ENCODE measurements at regions not wholly inside any gene's neighbourhood (a gene's known extent, or its start where the extent isn't known, plus 50 kb on each side); places are given as distances from the start of the nearest gene placed in this dataset.

DNA sequence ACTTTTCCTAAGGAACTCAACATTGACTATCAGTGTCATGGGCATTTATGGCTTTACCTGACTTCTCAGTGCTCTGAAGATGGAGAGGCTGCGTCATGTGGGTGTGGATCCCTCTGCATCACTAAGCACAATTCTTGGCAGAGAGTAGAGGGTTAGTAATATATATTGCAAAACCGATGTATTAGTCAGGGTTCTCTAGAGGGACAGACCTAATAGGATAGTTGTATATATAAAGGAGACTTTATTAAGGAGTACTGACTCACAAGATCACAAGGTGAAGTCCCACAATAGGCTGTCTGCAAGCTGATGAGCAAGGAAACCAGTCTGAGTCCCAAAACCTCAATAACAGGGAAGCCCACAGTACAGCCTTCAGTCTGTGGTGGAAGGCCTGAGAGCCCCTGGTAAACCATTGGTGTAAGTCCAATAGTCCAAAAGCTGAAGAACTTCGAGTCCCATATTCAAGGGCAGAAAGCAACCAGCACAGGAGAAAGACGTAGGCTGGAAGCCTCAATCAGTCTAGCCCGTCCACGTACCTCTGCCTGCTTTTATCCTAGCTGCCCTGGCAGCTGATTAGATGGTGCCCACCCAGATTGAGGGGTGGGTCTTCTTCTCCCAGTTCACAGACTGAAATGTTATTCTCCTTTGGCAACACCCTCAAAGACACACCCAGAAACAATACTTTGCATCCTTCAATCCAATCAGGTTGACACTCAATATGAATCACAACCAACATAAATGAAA, 159.7 kb upstream of the NRIP1 start:
- no peak for ATAC-seq
- H3K27ac Mint-ChIP-seq, result no peak overlapping the region
- no peaks in the 10 kb centered on the region for H3K9me3 Mint-ChIP-seq
- no peak overlapping the region for H3K4me3 Mint-ChIP-seq
- peaks cover 24% of the 10 kb centered on the region for H3K4me1 Mint-ChIP-seq
- peaks cover 14% of the 10 kb centered on the region for H3K27me3 Mint-ChIP-seq
- no peaks in the 10 kb centered on the region for H3K36me3 Mint-ChIP-seq

DNA sequence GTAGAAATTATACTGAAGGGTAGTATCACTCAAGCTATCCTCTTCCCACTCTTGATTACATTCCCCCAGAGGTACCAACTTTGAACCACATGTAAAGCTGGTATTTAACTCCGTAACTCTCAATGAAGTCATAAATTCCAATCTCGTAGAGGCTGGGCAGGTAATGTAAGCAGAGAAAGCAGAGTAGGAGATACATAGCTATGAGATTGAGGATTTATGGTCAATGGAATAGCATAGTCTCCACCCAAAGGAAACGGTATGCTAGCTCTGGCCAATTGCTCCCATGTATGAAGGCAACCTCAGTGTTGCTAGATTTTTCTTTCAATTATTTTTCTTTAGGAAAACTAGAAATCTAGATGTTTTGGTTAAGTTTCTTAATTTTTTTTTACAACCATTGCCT, 163.1 kb upstream of the NRIP1 start:
- H3K9me3 Mint-ChIP-seq, result no peaks in the 10 kb centered on the region
- H3K27me3 Mint-ChIP-seq, result peaks cover 14% of the 10 kb centered on the region
- no peak for ATAC-seq
- no peaks in the 10 kb centered on the region for H3K36me3 Mint-ChIP-seq
- H3K4me1 Mint-ChIP-seq, result no peaks in the 10 kb centered on the region
- no peak overlapping the region for H3K27ac Mint-ChIP-seq
- H3K4me3 Mint-ChIP-seq, result no peak overlapping the region

DNA sequence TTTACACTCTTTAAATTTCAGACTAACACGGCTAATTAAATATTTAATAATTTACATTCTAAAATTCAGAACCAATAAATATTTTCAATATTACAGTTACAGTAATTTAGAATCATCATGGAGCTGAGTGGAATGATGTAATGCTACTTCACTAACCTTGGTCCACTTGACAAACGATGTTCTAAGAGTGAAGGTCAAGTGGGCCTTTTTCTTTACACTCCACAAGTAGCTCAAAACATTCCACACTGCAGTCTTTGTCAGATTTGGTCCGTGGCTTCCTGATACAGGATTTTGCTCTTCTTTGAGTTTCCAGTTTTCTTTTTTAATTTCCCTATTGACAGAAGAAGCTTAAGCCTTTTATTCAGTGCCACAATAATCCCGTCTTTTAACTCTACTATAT, 164.6 kb upstream of the NRIP1 start:
- no peak overlapping the region for H3K4me3 Mint-ChIP-seq

DNA sequence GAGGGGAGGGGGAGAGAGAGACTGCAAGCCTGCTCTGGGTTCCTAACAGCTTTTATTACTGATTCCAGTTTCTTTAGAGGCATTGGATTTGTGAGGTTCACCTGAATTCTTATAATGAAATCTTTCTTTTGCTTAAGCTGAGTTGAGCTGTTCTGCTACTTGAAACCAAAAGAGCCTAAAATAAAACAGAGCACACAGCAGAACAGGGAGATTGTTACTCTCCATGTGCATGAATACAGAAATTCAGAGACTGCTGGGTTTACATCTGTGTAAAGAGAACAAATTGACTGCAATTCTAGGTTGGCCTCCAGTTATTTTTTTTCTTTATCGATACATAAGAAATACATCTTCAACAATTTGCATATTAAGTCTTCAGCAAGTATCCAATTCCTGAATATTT, 168.8 kb upstream of the NRIP1 start:
- Mint-ChIP-seq H3K4me3 (no peak overlapping the region), H3K36me3 (no peaks in the 10 kb centered on the region), H3K4me1 (no peaks in the 10 kb centered on the region), H3K9me3 (peaks cover 3% of the 10 kb centered on the region), H3K27ac (no peak overlapping the region), H3K27me3 (no peaks in the 10 kb centered on the region)
- no peak for ATAC-seq

More for the DNA sequence above, 164.6 kb upstream of the NRIP1 start:
- H3K9me3 Mint-ChIP-seq, result peaks cover 3% of the 10 kb centered on the region
- no peak overlapping the region for H3K27ac Mint-ChIP-seq
- peaks cover 7% of the 10 kb centered on the region for H3K27me3 Mint-ChIP-seq
- ATAC-seq, result no peak
- no peaks in the 10 kb centered on the region for H3K4me1 Mint-ChIP-seq
- no peaks in the 10 kb centered on the region for H3K36me3 Mint-ChIP-seq

DNA sequence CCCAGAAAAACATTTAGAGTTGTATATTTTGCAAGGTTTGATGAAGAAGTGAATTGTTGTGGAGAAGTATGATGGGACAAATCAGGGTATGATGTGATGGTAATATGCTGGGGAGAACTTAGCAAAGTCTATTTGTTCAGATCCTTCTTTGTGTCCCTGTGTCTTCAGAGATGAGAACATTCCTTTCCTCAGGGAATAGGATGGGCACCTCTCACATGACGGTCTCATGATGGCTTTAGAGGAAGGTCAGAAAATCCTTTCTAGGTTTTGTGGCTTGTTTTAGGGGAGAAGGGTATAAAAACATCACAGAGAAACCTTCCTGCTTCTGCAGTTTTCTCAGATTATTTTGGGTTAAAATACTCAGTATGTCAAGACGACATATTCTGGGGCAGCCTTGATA, 171.3 kb upstream of the NRIP1 start:
- Mint-ChIP-seq H3K27me3 (no peaks in the 10 kb centered on the region), H3K9me3 (peaks cover 3% of the 10 kb centered on the region), H3K27ac (no peak overlapping the region), H3K36me3 (no peaks in the 10 kb centered on the region), H3K4me1 (no peaks in the 10 kb centered on the region), H3K4me3 (no peak overlapping the region)
- no peak for ATAC-seq

DNA sequence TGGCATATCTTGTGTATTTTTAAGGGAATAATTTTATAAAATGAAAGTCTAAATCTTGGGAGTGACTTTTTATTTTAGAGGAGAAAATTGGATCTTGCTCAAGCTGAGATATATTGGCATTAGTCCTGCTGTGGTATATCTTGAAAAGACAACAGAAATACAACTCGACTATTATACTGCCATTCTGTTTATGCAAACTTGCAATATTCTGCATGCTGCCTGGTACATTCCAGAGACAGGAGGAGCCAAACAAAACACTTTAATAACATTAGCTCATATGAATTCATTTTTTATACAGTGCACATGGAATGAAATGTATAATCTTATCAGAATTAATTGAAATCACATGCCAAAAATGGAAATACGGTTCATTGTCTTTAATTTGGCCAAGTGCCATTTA, 176.0 kb upstream of the NRIP1 start:
- no peak for ATAC-seq
- H3K9me3 Mint-ChIP-seq, result no peaks in the 10 kb centered on the region
- no peak overlapping the region for H3K27ac Mint-ChIP-seq
- no peaks in the 10 kb centered on the region for H3K36me3 Mint-ChIP-seq
- no peaks in the 10 kb centered on the region for H3K27me3 Mint-ChIP-seq
- H3K4me3 Mint-ChIP-seq, result no peak overlapping the region
- H3K4me1 Mint-ChIP-seq, result no peaks in the 10 kb centered on the region

DNA sequence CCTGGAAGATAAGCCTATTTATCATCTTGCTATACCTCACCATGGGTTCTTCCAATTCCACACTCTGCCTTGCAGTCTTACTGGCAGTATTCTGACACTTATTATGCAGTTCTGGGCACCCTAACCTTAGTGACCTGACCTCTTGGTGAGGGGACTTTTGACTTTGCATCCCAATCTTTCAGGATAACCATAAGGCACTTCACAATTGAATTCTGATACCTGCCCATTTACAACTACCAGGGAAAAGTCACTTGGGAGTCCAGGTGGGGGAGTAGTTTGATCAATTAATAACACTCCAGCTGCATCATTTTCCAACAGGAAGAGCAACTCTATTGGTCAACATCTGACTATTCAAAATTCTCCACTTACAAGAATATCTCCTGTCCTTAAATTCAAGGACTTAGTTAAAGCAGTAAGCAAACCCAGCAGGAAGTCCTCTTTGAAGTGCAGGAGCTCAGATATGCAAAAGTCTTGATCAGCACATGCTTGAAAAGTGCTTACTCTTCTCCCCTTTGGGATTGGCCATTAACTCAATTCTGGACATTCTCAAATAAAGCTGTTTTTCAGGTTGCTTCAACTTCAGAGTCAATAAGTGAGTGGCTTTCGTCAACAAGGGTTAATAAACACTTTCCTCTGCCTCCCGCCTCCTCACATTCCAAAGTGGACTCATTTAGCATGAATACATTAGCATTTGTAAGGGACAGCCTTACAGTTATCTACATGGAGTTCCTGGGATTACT, 177.4 kb upstream of the NRIP1 start:
- H3K27ac Mint-ChIP-seq, result no peak overlapping the region
- ATAC-seq, result no peak
- H3K36me3 Mint-ChIP-seq, result no peaks in the 10 kb centered on the region
- no peak overlapping the region for H3K4me3 Mint-ChIP-seq
- H3K4me1 Mint-ChIP-seq, result no peaks in the 10 kb centered on the region
- H3K9me3 Mint-ChIP-seq, result no peaks in the 10 kb centered on the region
- no peaks in the 10 kb centered on the region for H3K27me3 Mint-ChIP-seq

DNA sequence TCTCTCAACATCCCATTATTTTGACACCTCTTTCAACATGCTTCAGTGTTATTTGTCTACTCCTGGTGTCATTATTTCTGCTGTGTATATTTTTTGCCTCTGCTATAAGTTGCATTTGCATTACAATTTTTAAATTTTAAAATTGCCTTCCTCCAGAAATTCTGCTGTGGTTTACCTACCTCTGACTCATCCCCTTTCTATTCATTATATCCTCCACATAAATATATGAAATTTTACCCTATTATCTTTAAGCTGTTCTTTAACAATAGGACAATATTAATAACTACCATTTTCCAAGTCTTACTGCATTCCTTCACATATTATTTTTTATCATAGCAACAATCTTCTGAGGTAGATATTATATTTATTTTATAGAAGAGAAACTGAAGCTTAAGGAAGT, 178.1 kb upstream of the NRIP1 start:
- no peak overlapping the region for H3K27ac Mint-ChIP-seq
- H3K36me3 Mint-ChIP-seq, result no peaks in the 10 kb centered on the region
- no peaks in the 10 kb centered on the region for H3K4me1 Mint-ChIP-seq
- no peaks in the 10 kb centered on the region for H3K27me3 Mint-ChIP-seq
- no peak overlapping the region for H3K4me3 Mint-ChIP-seq
- no peak for ATAC-seq
- no peaks in the 10 kb centered on the region for H3K9me3 Mint-ChIP-seq

DNA sequence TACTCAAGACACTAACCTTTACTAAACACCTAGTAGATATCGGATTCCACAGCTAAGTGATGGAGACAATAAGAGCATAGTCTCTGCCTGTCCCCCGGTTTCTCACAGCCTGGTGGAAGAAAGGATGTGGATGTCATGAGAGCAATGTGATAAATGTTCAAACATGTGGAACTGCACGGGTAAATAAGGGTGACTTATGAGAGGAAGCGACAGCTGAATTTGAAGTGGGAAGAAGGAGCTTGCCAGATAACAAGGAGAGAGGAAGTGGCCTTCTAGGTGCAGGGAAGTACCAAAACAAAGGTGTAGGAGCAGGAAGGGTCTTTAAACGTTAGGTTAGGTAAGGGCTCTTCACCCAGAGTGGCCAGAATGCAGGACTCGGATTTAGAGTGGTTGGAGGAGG, 178.6 kb upstream of the NRIP1 start:
- no peak overlapping the region for H3K27ac Mint-ChIP-seq
- no peaks in the 10 kb centered on the region for H3K9me3 Mint-ChIP-seq
- H3K4me1 Mint-ChIP-seq, result no peaks in the 10 kb centered on the region
- H3K36me3 Mint-ChIP-seq, result no peaks in the 10 kb centered on the region
- no peaks in the 10 kb centered on the region for H3K27me3 Mint-ChIP-seq
- H3K4me3 Mint-ChIP-seq, result no peak overlapping the region
- ATAC-seq, result no peak

DNA sequence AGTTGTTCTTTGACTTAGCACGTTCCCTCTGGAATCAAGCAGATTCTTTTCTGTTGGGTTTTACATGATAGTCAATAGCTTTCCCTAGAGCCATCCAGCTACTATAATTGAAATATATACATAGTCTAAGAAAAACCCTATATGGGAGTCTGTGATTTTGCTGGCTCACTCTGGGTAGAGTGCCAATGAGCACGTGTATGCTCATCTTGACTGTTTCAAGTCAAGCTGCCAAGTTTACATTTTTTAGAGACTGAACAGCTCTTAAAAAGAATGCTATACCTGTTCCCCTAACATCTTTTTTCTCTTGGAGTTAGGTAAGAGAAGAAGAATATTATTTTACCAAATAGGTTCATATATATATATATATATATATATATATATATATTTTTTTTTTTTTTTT, 182.8 kb upstream of the NRIP1 start:
- H3K36me3 Mint-ChIP-seq, result no peaks in the 10 kb centered on the region

DNA sequence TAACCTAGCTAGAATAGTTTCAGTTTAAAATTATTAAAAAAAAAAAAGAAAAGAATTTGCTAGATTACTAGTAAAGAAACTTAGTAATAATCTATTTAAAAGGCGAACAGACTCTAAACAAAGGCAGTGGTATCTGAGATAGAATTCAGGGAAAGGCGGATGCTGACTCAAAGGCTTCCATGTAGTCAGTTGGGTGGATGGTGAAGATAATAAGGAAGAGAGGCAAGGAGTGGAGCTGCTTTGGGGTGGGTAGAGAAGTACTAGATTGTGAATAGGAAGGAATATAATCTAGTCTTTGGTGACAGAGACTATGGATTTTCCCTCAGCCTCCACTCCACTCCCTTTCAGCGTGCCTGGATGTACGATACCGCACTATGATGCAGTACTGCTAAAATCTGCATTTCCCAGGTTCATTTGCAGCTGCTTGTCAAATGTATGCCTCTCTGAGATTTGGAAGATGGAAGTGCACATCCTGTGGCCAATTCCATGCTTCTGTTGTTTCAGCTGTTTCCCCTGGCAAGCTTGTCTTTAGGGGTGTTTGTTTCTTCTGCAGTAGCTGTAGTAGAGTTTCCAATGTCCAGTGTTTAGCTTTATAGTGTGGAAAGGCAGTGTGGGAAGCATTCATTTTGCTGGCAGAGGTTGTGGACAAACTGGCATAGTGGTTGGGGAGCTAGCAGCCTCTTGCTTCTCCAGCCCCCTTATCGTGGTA, 184.6 kb upstream of the NRIP1 start:
- Mint-ChIP-seq H3K36me3 (no peaks in the 10 kb centered on the region), H3K27ac (no peak overlapping the region), H3K27me3 (no peaks in the 10 kb centered on the region), H3K4me1 (no peaks in the 10 kb centered on the region), H3K9me3 (no peaks in the 10 kb centered on the region), H3K4me3 (no peak overlapping the region)
- no peak for ATAC-seq

More for the DNA sequence above, 182.8 kb upstream of the NRIP1 start:
- Mint-ChIP-seq H3K4me3 (no peak overlapping the region), H3K4me1 (no peaks in the 10 kb centered on the region), H3K27me3 (no peaks in the 10 kb centered on the region), H3K27ac (no peak overlapping the region), H3K9me3 (no peaks in the 10 kb centered on the region)
- no peak for ATAC-seq

DNA sequence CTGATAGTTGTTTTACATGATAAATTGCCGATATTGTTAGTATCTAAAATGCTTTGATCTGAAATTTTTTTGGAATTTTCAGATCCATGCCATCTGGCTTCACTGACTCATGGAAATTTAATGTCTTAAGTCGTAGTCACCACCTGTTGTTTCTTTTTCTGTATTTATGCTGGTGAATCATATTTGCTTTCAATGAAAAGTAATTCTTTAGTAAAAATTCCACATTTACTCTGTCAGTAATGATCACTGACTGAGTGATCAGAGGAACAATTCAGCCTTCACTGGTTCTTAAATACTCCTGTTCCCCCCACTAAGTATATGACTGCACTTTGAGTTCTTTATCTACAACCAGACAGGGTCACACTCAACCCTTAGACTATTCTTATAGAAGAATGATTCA, 185.6 kb upstream of the NRIP1 start:
- Mint-ChIP-seq H3K27me3 (no peaks in the 10 kb centered on the region), H3K9me3 (no peaks in the 10 kb centered on the region), H3K4me3 (no peak overlapping the region), H3K4me1 (no peaks in the 10 kb centered on the region), H3K36me3 (no peaks in the 10 kb centered on the region), H3K27ac (no peak overlapping the region)
- ATAC-seq, result no peak

DNA sequence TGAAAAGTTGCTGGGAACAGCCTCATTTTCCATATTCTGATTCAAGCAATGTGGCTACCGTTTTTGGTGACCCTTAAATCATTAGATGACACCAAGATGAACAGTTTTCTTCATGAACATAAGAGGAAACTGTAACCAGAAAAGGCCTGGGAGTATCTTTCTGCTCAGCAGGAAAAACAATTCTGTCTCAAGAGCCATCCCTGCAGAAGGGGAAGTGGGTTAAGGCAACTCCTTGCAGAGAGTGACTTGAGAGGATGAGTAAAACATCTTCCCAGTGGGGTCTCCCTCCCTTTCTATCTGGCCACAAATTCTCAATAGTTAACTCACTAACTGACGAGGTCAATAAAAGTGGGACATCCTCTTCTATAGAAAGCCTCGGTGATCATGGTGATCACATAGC, 187.6 kb upstream of the NRIP1 start:
- H3K9me3 Mint-ChIP-seq, result no peaks in the 10 kb centered on the region
- H3K27ac Mint-ChIP-seq, result no peak overlapping the region
- H3K4me1 Mint-ChIP-seq, result no peaks in the 10 kb centered on the region
- H3K27me3 Mint-ChIP-seq, result no peaks in the 10 kb centered on the region
- ATAC-seq, result no peak
- H3K4me3 Mint-ChIP-seq, result no peak overlapping the region
- H3K36me3 Mint-ChIP-seq, result no peaks in the 10 kb centered on the region

DNA sequence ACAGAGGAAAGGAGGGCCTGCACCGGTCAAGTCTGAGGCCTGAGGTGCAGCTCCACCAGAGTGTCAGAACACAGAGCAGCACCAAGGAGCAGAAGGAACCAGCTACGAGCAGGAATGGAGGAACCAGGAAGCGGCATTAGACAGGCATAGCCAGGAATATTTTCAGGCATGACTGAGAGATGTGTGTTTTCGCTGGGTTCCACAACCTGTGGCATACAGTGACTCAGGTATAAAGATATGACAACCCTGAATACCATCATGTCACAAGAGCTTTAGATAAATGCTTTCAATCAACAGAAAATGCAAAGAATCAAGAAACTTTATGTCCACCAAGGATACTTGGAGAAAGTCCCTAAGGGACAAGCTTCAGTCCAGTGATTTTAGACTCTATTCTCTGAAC, 189.3 kb upstream of the NRIP1 start:
- no peaks in the 10 kb centered on the region for H3K4me1 Mint-ChIP-seq
- H3K27me3 Mint-ChIP-seq, result no peaks in the 10 kb centered on the region
- H3K36me3 Mint-ChIP-seq, result no peaks in the 10 kb centered on the region
- H3K4me3 Mint-ChIP-seq, result no peak overlapping the region
- no peak overlapping the region for H3K27ac Mint-ChIP-seq
- no peaks in the 10 kb centered on the region for H3K9me3 Mint-ChIP-seq
- ATAC-seq, result no peak

DNA sequence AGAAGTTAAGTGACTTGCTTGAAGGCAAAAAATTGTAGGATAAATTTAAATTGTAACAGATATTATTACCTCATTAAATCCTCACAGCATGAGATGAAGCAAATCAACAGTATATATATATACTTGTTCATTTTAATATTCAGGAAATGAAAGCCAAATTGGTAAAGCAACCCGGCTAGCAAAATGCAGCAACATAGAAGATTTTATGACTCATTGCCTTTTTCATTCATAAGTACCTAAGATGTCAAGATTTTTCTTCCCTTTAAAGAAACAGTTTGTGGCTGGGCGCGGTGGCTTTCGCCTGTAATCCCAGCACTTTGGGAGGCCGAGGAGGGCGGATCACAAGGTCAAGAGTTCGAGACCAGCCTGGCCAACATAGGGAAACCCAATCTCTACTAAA, 190.5 kb upstream of the NRIP1 start:
- Mint-ChIP-seq H3K4me3 (no peak overlapping the region), H3K4me1 (no peaks in the 10 kb centered on the region), H3K27ac (no peak overlapping the region), H3K27me3 (no peaks in the 10 kb centered on the region), H3K36me3 (no peaks in the 10 kb centered on the region), H3K9me3 (no peaks in the 10 kb centered on the region)
- ATAC-seq, result no peak

DNA sequence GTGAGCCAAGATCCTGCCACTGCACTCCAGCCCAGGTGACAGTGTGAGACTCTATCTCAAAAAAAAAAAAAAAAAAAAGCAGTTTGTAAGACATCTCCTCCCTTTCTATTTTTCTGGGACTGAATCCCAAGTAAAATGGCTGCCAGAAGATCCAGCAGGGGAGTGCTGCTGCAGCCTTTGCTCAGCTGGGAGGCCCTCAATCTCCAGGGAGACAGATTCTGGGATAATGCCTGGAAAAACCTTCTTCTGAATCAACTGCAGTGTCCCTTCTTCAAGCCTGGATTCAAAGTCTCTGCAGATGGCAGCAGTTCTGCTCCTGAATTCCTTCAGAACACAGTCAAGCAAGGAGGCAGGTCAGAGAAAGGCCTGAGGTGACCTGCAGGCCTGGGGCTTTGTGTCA, 191.0 kb upstream of the NRIP1 start:
- Mint-ChIP-seq H3K27ac (no peak overlapping the region), H3K27me3 (no peaks in the 10 kb centered on the region), H3K4me1 (no peaks in the 10 kb centered on the region), H3K4me3 (no peak overlapping the region), H3K36me3 (no peaks in the 10 kb centered on the region), H3K9me3 (no peaks in the 10 kb centered on the region)
- no peak for ATAC-seq
